ENCODE measurements at regions not wholly inside any gene's neighbourhood (a gene's known extent, or its start where the extent isn't known, plus 50 kb on each side); places are given as distances from the start of the nearest gene placed in this dataset.

- TF ChIP-seq EZH2phosphoT487 (IDR thresholded peaks at IDR 0.05; ENCODE audit: unreplicated experiment) = no peak
- TF ChIP-seq, protein P1, sequence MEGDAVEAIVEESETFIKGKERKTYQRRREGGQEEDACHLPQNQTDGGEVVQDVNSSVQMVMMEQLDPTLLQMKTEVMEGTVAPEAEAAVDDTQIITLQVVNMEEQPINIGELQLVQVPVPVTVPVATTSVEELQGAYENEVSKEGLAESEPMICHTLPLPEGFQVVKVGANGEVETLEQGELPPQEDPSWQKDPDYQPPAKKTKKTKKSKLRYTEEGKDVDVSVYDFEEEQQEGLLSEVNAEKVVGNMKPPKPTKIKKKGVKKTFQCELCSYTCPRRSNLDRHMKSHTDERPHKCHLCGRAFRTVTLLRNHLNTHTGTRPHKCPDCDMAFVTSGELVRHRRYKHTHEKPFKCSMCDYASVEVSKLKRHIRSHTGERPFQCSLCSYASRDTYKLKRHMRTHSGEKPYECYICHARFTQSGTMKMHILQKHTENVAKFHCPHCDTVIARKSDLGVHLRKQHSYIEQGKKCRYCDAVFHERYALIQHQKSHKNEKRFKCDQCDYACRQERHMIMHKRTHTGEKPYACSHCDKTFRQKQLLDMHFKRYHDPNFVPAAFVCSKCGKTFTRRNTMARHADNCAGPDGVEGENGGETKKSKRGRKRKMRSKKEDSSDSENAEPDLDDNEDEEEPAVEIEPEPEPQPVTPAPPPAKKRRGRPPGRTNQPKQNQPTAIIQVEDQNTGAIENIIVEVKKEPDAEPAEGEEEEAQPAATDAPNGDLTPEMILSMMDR (conservative IDR thresholded peaks at IDR 0.05; ENCODE audit: low read depth in 2 of 2) = no peak
Observed at GRCh38 chr2:71889759-71890684, 257.6 kb downstream of the CYP26B1 start.
